SU-DHL-6 (cell line): ENCODE measurements at regions not wholly inside any gene's neighbourhood (a gene's known extent, or its start where the extent isn't known, plus 50 kb on each side); places are given as distances from the start of the nearest gene placed in this dataset.

Experiments used
- EZH2phosphoT487 ChIP-seq: fragments of 200-600 bp; sonication (generic), shearing (Covaris generic); conservative IDR thresholded peaks from 2 replicates; pipeline ENCODE4 v1.6.1; 2018; ENCODE audit warnings: mild to moderate bottlenecking, antibody characterized with exemption, low read length, moderate library complexity, mixed read lengths
- TF ChIP-seq, protein P1 (sequence below): fragments of 200-600 bp; sonication (generic); IDR thresholded peaks from one replicate; pipeline ENCODE4 v1.5.1; 2017; ENCODE audit warnings: antibody characterized with exemption, mild to moderate bottlenecking, low read length, moderate library complexity; ENCODE audit not compliant: insufficient read depth, poor library complexity, severe bottlenecking

DNA sequence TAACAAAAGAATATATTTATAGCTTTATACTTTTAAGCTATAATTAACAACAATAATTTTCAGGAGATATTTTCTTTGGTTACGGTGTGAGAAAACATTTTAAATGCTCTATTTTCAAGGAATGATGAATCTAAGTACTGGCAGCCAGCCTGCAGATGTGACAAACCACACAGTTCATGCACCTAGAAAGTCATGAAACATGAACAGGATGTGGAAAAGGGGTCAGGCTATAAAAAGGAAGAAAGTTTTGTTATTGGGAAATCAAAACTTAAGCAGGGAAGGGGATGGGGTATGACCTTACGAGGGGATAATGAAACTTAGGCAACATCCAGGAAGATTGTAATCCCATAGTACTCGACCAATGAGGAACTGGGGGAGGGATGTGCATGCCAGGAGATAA lies 508.7 kb upstream of the GRAMD2B start:
- TF ChIP-seq, protein P1, sequence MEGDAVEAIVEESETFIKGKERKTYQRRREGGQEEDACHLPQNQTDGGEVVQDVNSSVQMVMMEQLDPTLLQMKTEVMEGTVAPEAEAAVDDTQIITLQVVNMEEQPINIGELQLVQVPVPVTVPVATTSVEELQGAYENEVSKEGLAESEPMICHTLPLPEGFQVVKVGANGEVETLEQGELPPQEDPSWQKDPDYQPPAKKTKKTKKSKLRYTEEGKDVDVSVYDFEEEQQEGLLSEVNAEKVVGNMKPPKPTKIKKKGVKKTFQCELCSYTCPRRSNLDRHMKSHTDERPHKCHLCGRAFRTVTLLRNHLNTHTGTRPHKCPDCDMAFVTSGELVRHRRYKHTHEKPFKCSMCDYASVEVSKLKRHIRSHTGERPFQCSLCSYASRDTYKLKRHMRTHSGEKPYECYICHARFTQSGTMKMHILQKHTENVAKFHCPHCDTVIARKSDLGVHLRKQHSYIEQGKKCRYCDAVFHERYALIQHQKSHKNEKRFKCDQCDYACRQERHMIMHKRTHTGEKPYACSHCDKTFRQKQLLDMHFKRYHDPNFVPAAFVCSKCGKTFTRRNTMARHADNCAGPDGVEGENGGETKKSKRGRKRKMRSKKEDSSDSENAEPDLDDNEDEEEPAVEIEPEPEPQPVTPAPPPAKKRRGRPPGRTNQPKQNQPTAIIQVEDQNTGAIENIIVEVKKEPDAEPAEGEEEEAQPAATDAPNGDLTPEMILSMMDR, result no peak
- TF ChIP-seq EZH2phosphoT487, result no peak
